GM06990 (cell line): ENCODE measurements at regions not wholly inside any gene's neighbourhood (a gene's known extent, or its start where the extent isn't known, plus 50 kb on each side); places are given as distances from the start of the nearest gene placed in this dataset.

ENCODE experiments used
- DNase-seq: peaks from one replicate; pipeline ENCODE4 v3.0.0-alpha.2; 2011; ENCODE audit not compliant: insufficient read length; ENCODE audit errors: extremely low read depth
- H3K27me3 ChIP-seq: replicated peaks from 2 replicates; pipeline ENCODE4 v1.6.0; 2011; ENCODE audit warnings: low read length; ENCODE audit not compliant: control insufficient read depth, insufficient read depth
- H3K36me3 ChIP-seq: 2 replicates; pipeline ENCODE4 v1.5.1; 2011; ENCODE audit warnings: low read length; ENCODE audit not compliant: control insufficient read depth, insufficient read depth
- H3K4me3 ChIP-seq: replicated peaks from 2 replicates; pipeline ENCODE4 v1.5.1; 2011; ENCODE audit warnings: low read depth, mild to moderate bottlenecking, control low read depth, low read length
- TF ChIP-seq, protein P1 (sequence below): IDR thresholded peaks from 2 replicates; pipeline ENCODE4 v1.5.1; 2011; ENCODE audit warnings: low read length, control low read depth, mild to moderate bottlenecking, inconsistent platforms; ENCODE audit not compliant: insufficient read depth, poor library complexity, severe bottlenecking

DNA sequence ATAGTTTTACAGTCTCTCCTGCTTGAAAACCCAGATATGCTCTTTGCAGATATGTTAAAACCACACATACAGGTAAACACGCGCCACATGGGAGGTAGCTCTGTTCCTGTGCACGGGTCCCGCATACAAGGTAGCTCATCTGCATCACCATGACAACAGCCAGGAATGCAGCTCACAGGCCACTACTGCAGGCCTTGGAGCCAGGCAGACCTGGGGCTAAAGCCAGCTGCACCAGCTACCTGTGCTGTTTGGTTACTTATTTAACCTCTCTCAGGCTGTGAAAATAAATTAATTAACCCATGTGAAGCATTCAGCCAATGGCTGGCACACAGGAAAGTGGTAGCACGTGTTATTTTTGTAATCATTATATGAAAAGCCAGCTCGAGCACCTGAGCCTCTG is 428.3 kb downstream of the TNS3 start:
- no peak overlapping the region for H3K4me3 ChIP-seq
- no peak for DNase-seq
- H3K27me3 ChIP-seq = no peaks in the 10 kb centered on the region; the same call in 1 of the 2 replicates
- no peaks in the 10 kb centered on the region for H3K36me3 ChIP-seq
- TF ChIP-seq, protein P1, sequence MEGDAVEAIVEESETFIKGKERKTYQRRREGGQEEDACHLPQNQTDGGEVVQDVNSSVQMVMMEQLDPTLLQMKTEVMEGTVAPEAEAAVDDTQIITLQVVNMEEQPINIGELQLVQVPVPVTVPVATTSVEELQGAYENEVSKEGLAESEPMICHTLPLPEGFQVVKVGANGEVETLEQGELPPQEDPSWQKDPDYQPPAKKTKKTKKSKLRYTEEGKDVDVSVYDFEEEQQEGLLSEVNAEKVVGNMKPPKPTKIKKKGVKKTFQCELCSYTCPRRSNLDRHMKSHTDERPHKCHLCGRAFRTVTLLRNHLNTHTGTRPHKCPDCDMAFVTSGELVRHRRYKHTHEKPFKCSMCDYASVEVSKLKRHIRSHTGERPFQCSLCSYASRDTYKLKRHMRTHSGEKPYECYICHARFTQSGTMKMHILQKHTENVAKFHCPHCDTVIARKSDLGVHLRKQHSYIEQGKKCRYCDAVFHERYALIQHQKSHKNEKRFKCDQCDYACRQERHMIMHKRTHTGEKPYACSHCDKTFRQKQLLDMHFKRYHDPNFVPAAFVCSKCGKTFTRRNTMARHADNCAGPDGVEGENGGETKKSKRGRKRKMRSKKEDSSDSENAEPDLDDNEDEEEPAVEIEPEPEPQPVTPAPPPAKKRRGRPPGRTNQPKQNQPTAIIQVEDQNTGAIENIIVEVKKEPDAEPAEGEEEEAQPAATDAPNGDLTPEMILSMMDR = no peak

GRCh38 chr7:47153058-47153457 is 428.9 kb downstream of the TNS3 start:
- no peak for DNase-seq

GRCh38 chr7:47152307-47152706 is 429.6 kb downstream of the TNS3 start:
- no peaks in the 10 kb centered on the region; the same call in 1 of the 2 replicates for H3K27me3 ChIP-seq
- TF ChIP-seq, protein P1 = no peak

More at GRCh38 chr7:47153058-47153457, 428.9 kb downstream of the TNS3 start:
- Histone ChIP-seq H3K36me3 (no peaks in the 10 kb centered on the region), H3K27me3 (no peaks in the 10 kb centered on the region; the same call in 1 of the 2 replicates), H3K4me3 (no peak overlapping the region)
- TF ChIP-seq, protein P1 = no peak

DNA sequence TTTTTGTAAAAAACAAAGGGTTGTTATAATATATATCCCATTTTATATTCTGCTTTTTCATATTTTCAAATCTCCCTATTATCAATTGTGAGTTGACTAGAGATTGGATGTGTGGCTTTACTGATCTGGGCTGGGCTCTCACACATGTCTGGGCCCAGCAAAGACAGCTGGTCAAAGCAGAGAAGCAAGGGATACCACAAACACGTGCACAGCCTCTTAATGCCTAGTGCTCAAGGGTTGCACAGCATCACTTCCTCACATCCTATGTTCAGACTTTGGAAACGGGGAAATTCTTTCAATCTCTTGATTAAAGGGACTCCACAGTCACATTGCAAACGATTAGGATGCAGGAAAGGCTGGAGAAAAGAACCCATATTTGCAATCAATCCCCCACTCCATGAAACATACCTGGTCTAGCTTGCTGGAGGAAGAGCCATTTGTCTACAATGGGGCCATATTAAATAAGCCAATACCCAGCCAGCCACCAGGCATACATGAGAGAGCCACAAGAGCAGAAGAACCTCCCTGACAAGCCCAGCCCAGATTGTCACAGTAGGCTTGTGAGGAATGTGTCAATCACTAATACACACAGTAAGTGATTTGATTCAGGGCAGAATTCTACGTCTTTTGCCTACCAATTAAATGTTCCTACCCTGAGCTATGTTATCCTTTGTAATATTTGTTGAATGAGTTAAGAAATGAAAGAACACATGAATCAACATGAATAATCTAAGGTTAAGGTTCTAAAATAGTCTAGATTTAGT is 431.2 kb downstream of the TNS3 start:
- Histone ChIP-seq H3K36me3 (no peaks in the 10 kb centered on the region), H3K27me3 (no peaks in the 10 kb centered on the region; the same call in 1 of the 2 replicates), H3K4me3 (no peak overlapping the region)
- DNase-seq = no peak
- TF ChIP-seq, protein P1 = no peak

More at GRCh38 chr7:47152307-47152706, 429.6 kb downstream of the TNS3 start:
- no peak overlapping the region for H3K4me3 ChIP-seq
- no peak for DNase-seq
- no peaks in the 10 kb centered on the region for H3K36me3 ChIP-seq

DNA sequence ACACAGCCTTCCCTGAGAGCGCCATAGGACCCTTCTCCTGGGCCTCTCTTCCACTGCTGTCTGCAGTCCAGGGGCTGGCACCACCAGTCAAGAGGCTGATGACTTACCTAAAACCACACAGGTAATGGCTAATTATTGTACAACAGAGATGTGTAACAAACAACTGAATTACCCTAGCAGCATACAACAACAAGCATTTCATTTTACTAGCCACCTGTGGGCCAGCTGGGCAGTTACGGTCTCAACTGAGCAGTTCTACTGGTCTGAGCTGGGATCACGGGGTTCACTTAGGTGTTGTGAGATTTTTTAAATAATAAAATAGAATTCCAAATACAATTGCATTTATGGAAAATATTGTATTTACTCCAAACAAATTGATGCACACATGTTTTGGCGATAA is 431.9 kb downstream of the TNS3 start:
- Histone ChIP-seq H3K4me3 (no peak overlapping the region), H3K27me3 (no peaks in the 10 kb centered on the region; the same call in 1 of the 2 replicates), H3K36me3 (no peaks in the 10 kb centered on the region)
- peak; percentile 15 for DNase-seq
- TF ChIP-seq, protein P1 = no peak
